Fibroblast of skin of back (primary cell): ENCODE measurements at regions not wholly inside any gene's neighbourhood (a gene's known extent, or its start where the extent isn't known, plus 50 kb on each side); places are given as distances from the start of the nearest gene placed in this dataset.
"Not testable (repeated sequence)": the region's sequence is repeated elsewhere in the genome, so short reads cannot be mapped to it uniquely, and the experiment has no call there.

Experiments
- DNase-seq: peaks from one replicate; pipeline ENCODE4 v3.0.0-alpha.2; 2013

DNA sequence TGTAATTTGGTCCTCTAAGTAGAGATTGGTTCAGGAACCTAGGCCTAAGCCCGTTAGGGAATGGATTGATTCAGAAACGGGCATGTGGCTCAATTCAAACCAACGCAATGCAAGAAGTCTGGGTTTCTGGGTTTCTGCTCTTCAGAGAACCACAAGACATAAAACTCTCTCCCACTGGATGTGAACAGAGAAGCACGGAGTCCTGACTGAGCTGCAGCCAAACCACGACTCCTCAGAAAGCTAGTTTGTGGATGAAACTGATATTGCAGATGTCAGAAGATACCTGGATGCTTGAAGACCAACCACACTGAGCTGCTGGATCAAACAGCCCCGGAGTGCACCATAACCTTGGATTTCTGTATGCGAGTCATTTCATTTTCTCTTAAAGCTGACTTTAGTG lies 50.0 kb downstream of the SOD2 start:
- DNase-seq: no peak

- DNase-seq: no peak
Observed at GRCh38 chr6:159642481-159642880, 50.6 kb downstream of the SOD2 start.

GRCh38 chr6:159640722-159641482 lies 52.1 kb downstream of the SOD2 start:
- DNase-seq: no peak

DNA sequence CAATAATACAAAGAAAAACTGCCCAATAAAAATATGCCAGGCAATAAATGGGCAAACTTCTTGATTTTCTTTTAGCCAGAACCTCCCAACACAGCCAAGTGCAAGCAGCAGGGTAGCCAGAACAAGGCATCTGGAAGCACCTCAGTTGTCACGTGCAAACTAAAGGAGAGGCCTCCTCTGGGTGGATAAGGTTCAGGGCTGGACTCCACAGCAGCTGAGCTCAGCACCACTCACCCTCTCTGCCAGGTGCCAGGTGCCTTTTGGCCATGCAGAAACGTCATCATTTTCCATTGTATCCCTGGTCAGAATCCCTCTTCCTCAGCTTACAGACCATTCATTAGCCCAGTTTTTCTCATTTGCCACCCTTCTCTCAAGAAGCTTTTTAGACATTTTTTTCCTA lies 52.7 kb downstream of the SOD2 start:
- no peak for DNase-seq

- no peak for DNase-seq
Observed at GRCh38 chr6:159639721-159640120, 53.3 kb downstream of the SOD2 start.

- peak; percentile 29 for DNase-seq
Observed at GRCh38 chr6:159633196-159633595, 59.8 kb downstream of the SOD2 start.

DNA sequence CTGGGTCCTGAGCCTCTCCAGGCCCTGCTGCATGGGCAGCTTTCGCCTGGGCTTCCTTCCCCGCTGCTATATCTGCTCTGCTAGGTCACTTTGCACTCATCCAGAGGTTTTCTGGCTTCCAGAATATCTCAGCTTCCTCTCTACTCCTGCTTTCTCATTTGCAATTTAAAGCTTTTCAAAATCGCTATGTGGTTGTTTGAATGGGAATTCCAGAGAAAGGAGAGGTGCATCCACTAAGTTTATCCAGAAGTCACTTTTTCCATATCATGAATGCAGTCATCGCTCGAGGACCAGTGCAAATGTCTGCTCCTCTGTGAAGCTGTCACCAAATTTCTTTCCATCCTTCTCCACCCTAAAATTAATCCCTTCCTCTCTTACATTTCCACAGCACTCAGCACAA lies 61.2 kb downstream of the SOD2 start:
- no peak for DNase-seq

DNA sequence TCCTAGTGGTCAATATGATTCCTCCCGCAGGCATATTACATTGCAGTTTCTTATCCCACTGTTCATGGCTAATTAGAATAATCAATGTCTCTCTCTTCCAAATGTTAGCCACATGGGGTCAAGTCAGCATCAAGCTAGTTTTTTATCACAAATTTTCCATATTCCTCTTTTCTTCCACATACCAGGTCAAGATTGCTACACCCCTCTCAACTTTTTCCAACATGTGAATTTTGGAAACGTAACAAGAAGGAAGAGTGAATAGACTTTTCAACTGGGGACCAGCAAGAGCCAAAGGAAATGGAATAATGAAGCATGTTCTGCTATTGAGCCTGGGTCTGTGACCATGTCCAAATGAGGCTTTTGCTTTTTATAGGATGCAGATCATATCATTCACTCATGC lies 65.1 kb downstream of the SOD2 start:
- no peak for DNase-seq

DNA sequence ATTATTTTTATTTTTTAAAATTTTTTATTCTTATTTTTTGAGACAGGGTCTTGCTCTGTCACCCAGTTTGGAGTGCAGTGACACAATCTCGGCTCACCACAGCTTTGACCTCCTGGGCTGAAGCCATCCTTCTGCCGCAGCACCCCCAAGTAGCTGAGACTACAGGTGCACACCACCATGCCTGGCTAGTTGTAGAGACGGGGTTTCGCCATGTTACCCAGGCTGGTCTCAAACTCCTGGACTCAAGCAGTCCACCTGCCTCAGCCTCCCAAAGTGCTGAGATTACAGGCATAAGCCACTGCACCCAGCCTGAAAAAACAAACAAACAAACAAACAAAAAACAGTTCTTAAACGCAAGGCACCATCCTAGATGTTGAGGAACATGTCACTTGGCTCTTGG lies 66.5 kb downstream of the SOD2 start:
- not testable (repeated sequence) for DNase-seq

GRCh38 chr6:159623156-159623555 lies 69.9 kb downstream of the SOD2 start:
- no peak for DNase-seq

- DNase-seq: no peak
Observed at GRCh38 chr6:159620947-159621346, 72.1 kb downstream of the SOD2 start.

- DNase-seq: no peak
Observed at GRCh38 chr6:159617444-159617843, 75.6 kb downstream of the SOD2 start.

GRCh38 chr6:159616456-159616855 lies 76.6 kb downstream of the SOD2 start:
- DNase-seq: no peak

DNA sequence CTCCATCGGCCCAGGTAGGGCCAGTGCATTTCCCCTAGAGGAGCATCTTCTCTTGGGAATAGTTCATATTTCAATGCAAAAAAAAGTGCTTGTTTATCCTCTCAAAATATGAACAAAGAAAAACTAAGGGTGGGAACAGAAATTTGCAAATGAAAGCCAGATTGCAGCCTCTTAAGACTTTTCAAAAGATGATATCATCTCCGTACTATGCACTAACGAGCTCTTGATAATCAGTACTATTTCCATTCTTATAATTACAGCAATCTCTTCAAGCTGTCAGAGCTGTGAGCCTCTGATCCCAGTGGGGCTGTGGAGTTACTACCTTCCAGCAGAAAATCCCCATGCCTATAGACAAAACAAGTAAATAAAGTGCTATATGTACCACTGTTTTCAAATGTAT lies 77.1 kb downstream of the SOD2 start:
- DNase-seq: no peak

GRCh38 chr6:159610881-159611280 lies 82.2 kb downstream of the SOD2 start:
- DNase-seq: no peak

DNA sequence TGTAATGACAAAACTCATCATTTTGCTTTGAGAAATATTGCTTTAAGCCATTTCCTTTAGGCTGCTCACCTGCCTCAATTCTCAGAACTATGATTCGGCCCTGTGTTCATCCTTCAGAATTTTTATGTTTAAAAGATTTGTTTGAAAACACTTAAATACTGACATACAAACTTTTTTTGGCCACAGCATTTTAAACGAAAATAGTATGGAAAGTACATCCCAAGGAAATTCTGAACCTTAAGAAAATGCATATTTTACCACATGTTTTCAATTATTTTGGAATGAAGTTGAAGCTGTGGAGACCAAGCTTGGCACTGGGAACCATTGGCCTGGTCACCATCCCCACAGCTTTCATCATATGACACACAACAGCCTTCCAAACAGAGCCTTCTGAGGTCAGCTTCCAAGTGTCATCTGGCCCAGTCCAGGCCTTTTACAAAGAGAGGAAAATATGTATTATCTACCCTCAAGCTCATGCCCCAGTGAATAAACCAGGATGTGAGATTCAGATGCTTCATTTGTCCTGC lies 83.3 kb downstream of the SOD2 start:
- peak; percentile 20 for DNase-seq

- peak; percentile 13 for DNase-seq
Observed at GRCh38 chr6:159608961-159609651, 83.9 kb downstream of the SOD2 start.

GRCh38 chr6:159606786-159607185 lies 86.3 kb downstream of the SOD2 start:
- DNase-seq: no peak

- no peak for DNase-seq
Observed at GRCh38 chr6:159604443-159604956, 88.5 kb downstream of the SOD2 start.

DNA sequence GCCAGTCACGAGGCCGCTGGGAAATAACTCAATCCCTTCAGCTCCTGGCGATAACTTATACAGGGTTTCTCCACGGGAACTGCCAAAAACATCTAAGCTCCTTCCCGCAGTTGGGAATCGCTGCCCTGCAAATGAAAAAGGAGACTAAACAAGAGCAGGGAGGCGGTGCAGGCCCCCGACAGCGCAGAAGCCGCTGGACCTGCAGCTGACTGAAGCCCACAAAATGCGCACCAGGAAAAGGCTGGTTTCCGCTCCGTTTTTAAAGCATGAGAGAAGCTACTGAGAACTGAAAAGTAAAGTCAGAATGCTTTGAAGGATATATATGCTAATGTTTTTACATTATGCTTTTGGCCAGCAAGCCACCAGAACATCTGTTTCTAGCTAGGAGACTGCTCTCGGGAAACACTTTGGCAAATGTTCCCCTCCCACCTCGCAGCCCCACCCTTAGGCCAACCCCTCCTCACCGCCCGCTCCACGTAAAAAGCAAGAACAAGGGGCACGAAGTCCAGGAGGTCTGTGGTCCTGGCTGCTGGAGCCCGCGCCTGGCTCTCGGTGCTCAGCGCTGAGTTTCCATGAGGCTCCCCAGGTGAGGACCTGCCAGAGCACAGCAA lies 90.5 kb downstream of the SOD2 start:
- peak; percentile 41 for DNase-seq

- no peak for DNase-seq
Observed at GRCh38 chr6:159601211-159601610, 91.8 kb downstream of the SOD2 start.

GRCh38 chr6:159595173-159595572 lies 97.9 kb downstream of the SOD2 start:
- peak; percentile 74 for DNase-seq

DNA sequence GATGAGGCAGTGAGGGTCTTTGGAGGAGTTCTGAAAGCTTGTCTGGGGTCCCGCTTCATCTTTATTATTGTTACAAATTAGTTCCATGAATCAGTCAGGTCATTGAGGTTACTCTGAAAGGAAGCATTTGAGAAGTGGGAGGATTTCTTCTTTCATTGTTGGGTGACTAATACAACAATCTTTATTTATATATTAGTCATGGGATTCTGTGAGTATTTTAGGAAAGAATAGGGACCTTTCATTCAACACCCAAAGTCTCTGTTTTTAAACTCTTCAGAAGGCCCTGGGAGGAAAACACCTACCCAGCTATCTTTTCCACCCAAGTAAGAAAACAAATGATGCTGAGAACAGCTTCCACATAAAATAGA lies 98.3 kb downstream of the SOD2 start:
- DNase-seq: peak; percentile 87
